PC-9 (cell line): ENCODE measurements at regions not wholly inside any gene's neighbourhood (a gene's known extent, or its start where the extent isn't known, plus 50 kb on each side); places are given as distances from the start of the nearest gene placed in this dataset.

ENCODE experiments used
- EZH2 ChIP-seq: fragments of 200-600 bp; sonication (generic); IDR thresholded peaks from 2 replicates; pipeline ENCODE4 v1.8.0; 2017; ENCODE audit warnings: antibody characterized with exemption, low read depth
- TF ChIP-seq, protein P1 (sequence below): fragments of 200-600 bp; sonication (generic); conservative IDR thresholded peaks from 2 replicates; pipeline ENCODE4 v1.6.1; 2017; ENCODE audit warnings: mixed run types, antibody characterized with exemption, mild to moderate bottlenecking, moderate library complexity

DNA sequence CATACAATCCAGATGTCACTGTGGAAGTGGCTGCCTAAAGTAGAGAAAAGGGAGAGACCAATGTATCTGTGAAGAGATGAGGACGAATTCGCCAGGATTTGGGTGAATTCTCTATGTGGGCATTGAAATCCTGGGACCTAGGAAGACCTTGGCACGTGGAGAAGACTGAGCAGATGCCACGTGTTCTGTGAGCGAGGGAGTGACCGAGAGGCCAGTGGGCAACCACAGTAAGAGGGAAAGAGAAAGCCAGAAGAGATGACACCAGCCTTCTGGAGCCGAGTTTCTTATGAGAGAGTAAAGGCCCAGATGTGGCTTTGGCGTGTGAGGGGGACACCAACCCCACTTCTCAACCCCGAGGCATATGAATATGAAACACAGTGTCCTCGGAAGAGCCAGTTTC lies 228.1 kb downstream of the BUD13 start:
- TF ChIP-seq, protein P1, sequence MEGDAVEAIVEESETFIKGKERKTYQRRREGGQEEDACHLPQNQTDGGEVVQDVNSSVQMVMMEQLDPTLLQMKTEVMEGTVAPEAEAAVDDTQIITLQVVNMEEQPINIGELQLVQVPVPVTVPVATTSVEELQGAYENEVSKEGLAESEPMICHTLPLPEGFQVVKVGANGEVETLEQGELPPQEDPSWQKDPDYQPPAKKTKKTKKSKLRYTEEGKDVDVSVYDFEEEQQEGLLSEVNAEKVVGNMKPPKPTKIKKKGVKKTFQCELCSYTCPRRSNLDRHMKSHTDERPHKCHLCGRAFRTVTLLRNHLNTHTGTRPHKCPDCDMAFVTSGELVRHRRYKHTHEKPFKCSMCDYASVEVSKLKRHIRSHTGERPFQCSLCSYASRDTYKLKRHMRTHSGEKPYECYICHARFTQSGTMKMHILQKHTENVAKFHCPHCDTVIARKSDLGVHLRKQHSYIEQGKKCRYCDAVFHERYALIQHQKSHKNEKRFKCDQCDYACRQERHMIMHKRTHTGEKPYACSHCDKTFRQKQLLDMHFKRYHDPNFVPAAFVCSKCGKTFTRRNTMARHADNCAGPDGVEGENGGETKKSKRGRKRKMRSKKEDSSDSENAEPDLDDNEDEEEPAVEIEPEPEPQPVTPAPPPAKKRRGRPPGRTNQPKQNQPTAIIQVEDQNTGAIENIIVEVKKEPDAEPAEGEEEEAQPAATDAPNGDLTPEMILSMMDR, result no peak
- TF ChIP-seq EZH2, result no peak
